ENCODE measurements at regions not wholly inside any gene's neighbourhood (a gene's known extent, or its start where the extent isn't known, plus 50 kb on each side); places are given as distances from the start of the nearest gene placed in this dataset.

DNA sequence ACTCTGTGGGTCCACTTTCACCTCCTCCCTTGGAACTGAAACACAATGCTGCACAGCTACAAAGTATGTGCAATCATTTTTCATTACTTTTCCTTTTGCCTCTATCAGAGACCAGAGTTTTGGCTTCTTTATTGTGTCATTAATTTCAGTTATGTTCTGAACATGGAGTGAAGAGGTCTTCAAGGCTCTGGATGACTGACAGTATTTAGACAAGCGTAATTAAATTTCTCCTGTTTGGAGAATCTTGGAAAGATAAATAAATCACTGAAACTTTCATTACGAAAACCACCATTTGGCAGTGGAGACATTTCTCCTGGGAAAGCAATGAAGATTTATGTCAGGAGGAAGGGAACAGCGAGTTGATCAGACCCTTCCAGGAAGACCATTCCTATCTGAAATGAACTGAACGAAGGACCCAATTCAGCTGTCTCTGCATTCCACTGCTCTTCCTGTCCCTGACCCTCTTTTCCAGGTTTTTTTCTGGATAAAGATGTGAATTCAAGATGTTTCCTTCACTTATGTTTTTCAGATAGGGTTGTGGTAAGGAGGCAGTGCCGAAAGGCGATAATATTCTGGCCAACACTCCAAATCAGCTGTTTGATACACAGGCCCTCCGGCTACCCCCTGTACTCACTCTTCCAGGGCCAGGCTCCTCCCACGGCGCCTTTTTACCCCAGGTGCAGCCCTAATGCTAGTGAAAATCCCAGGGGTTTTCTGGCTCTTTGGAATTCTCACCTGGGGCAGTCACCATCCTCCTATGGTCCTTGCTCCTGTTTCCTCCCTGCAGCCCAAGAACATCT, 77.2 kb upstream of the OSMR start:
- no peak overlapping the region for H3K27ac Mint-ChIP-seq
- intact Hi-C loops (cut with DNase I, micrococcal nuclease): no loop called here
- ChIA-PET CTCF (no interaction called here), POLR2A (no interaction called here)
- H3K4me3 ChIP-seq (ENCODE audit: low read length): no peak overlapping the region
- no peaks in the 10 kb centered on the region for H3K4me1 Mint-ChIP-seq (ENCODE audit: low read depth)
- peaks cover 31% of the 10 kb centered on the region for H3K27me3 Mint-ChIP-seq
- ATAC-seq (ENCODE audit: poor library complexity): no peak
- TF ChIP-seq CTCF (IDR thresholded peaks at IDR 0.05): no peak
- H3K27me3 ChIP-seq (ENCODE audit: control insufficient read depth in 1 of 2, insufficient read depth in 2 of 2, low read length in 2 of 2): peaks cover 0 to 10% of the 10 kb centered on the region in 2 experiments
- no peaks in the 10 kb centered on the region for H3K36me3 ChIP-seq (ENCODE audit: insufficient read depth, low read length)
- no peak overlapping the region for H3K27ac ChIP-seq (ENCODE audit: low read depth in 1 of 2, low read length in 2 of 2)
- no peaks in the 10 kb centered on the region for H3K36me3 Mint-ChIP-seq (ENCODE audit: low read depth)
- H3K9me3 Mint-ChIP-seq: peaks cover 3% of the 10 kb centered on the region
- no peak for DNase-seq
- H3K4me1 ChIP-seq (ENCODE audit: insufficient read depth, low read length): no peaks in the 10 kb centered on the region
- no peak overlapping the region for H3K4me3 Mint-ChIP-seq
- peaks cover 0 to 8% of the 10 kb centered on the region in 2 experiments for H3K9me3 ChIP-seq (ENCODE audit: control insufficient read depth in 1 of 2, insufficient read depth in 1 of 2, low read length in 2 of 2)

GRCh38 chr5:38772471-38772870, 73.3 kb upstream of the OSMR start:
- Mint-ChIP-seq H3K27ac (no peak overlapping the region), H3K36me3 (ENCODE audit: low read depth) (no peaks in the 10 kb centered on the region), H3K9me3 (no peaks in the 10 kb centered on the region), H3K4me1 (ENCODE audit: low read depth) (no peaks in the 10 kb centered on the region), H3K4me3 (no peak overlapping the region), H3K27me3 (peaks cover 32% of the 10 kb centered on the region)
- ATAC-seq (ENCODE audit: poor library complexity): no peak
- peaks cover 0 to 6% of the 10 kb centered on the region in 2 experiments for H3K27me3 ChIP-seq (ENCODE audit: control insufficient read depth in 1 of 2, insufficient read depth in 2 of 2, low read length in 2 of 2)
- no peak overlapping the region for H3K4me3 ChIP-seq (ENCODE audit: low read length)
- no peak for DNase-seq
- peaks cover 0 to 8% of the 10 kb centered on the region in 2 experiments for H3K9me3 ChIP-seq (ENCODE audit: control insufficient read depth in 1 of 2, insufficient read depth in 1 of 2, low read length in 2 of 2)
- H3K27ac ChIP-seq (ENCODE audit: low read depth in 1 of 2, low read length in 2 of 2): no peak overlapping the region
- POLR2A ChIA-PET: no interaction called here
- TF ChIP-seq CTCF (IDR thresholded peaks at IDR 0.05): no peak
- H3K4me1 ChIP-seq (ENCODE audit: insufficient read depth, low read length): no peaks in the 10 kb centered on the region
- H3K36me3 ChIP-seq (ENCODE audit: insufficient read depth, low read length): no peaks in the 10 kb centered on the region
- CTCF ChIA-PET: no interaction called here
- intact Hi-C loops (cut with DNase I, micrococcal nuclease): no loop called here

DNA sequence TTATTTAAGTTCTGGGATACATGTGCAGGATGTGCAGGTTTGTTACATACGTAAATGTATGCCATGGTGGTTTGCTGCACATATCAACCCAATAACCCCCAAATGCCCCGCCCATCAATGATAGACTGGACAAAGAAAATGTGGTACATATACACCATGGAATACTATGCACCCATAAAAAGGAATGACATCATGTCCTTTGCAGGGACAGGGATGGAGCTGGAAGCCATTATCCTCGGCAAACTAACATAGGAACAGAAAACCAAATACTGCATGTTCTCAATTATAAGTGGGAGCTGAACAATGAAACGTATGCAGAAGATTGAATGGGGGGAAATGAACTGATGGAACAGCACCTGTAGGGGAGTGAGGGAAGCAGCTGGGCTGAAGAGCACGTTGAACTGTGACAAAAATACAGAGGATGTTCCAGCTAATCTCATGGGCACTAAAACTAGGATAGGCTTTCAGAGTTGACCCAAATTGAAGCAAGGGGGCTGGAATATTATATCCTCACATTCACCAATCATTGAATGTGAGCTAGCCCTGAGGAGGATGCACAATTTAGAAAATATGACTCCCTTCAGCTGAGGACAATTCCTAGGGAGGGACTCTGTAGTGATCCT, 70.5 kb upstream of the OSMR start:
- Mint-ChIP-seq H3K27me3 (peaks cover 28% of the 10 kb centered on the region), H3K4me3 (no peak overlapping the region), H3K36me3 (ENCODE audit: low read depth) (no peaks in the 10 kb centered on the region), H3K27ac (no peak overlapping the region), H3K9me3 (no peaks in the 10 kb centered on the region), H3K4me1 (ENCODE audit: low read depth) (no peaks in the 10 kb centered on the region)
- TF ChIP-seq CTCF (IDR thresholded peaks at IDR 0.05): no peak
- H3K36me3 ChIP-seq (ENCODE audit: insufficient read depth, low read length): no peaks in the 10 kb centered on the region
- intact Hi-C loops (cut with DNase I, micrococcal nuclease): no loop called here
- H3K27me3 ChIP-seq (ENCODE audit: control insufficient read depth in 1 of 2, insufficient read depth in 2 of 2, low read length in 2 of 2): peaks cover 0 to 3% of the 10 kb centered on the region in 2 experiments
- no peak overlapping the region for H3K4me3 ChIP-seq (ENCODE audit: low read length)
- DNase-seq: no peak
- no peak overlapping the region for H3K27ac ChIP-seq (ENCODE audit: low read depth in 1 of 2, low read length in 2 of 2)
- peaks cover 0 to 2% of the 10 kb centered on the region in 2 experiments for H3K9me3 ChIP-seq (ENCODE audit: control insufficient read depth in 1 of 2, insufficient read depth in 1 of 2, low read length in 2 of 2)
- CTCF ChIA-PET: no interaction called here
- no peak for ATAC-seq (ENCODE audit: poor library complexity)
- H3K4me1 ChIP-seq (ENCODE audit: insufficient read depth, low read length): no peaks in the 10 kb centered on the region
- POLR2A ChIA-PET: no interaction called here

Data from CD4-positive, alpha-beta T cell (primary cell).